PC-3 (cell line): ENCODE measurements at regions not wholly inside any gene's neighbourhood (a gene's known extent, or its start where the extent isn't known, plus 50 kb on each side); places are given as distances from the start of the nearest gene placed in this dataset.

Experiments used
- ATAC-seq: fragments of 200-7000 bp; cut with Tn5 transposase; 2 replicates; pipeline ENCODE4 v1.9.1; 2020; ENCODE audit warnings: mild to moderate bottlenecking, moderate library complexity
- BruUV-seq: library from RNA; stranded (reverse); fragments of 400-500 nt; replicated peaks from 2 replicates; lab custom pipeline; 2021; lab: Mats Ljungman, UMichigan
- CTCF ChIA-PET: fragments of 300-600 bp; sonication (Branson Sonifier 250); formaldehyde crosslinking; loops from one replicate; lab custom pipeline; 2022; ENCODE audit warnings: antibody characterized with exemption; lab: Charles Lee
- POLR2A ChIA-PET: fragments of 300-600 bp; sonication (Branson Sonifier 250); formaldehyde crosslinking; loops from one replicate; lab custom pipeline; 2022; ENCODE audit warnings: antibody characterized with exemption; ENCODE audit not compliant: unreplicated experiment; lab: Charles Lee
- DNase-seq: peaks from one replicate; pipeline ENCODE4 v3.0.0-alpha.2; 2015
- H2AFZ ChIP-seq: fragments of 300-600 bp; sonication (generic); 2 replicates; pipeline ENCODE4 v1.6.0; 2016; ENCODE audit warnings: antibody characterized with exemption, low read length
- H3F3A ChIP-seq: fragments of 300-600 bp; sonication (generic); one replicate; pipeline ENCODE4 v1.6.0; 2017; ENCODE audit warnings: antibody characterized with exemption, low read length, control low read depth, mild to moderate bottlenecking; ENCODE audit not compliant: unreplicated experiment
- H3K27ac ChIP-seq: fragments of 300-600 bp; sonication (generic); 2 replicates; pipeline ENCODE4 v1.5.1; 2016; ENCODE audit warnings: mild to moderate bottlenecking, low read length
- H3K27me3 ChIP-seq: fragments of 300-600 bp; sonication (generic); 2 replicates; pipeline ENCODE4 v1.6.1; 2016; ENCODE audit warnings: low read length, mixed read lengths
- H3K36me3 ChIP-seq: fragments of 300-600 bp; sonication (generic); 2 replicates; pipeline ENCODE4 v1.6.1; 2016; ENCODE audit warnings: low read depth, mixed run types, low read length, mixed read lengths
- H3K4me1 ChIP-seq: fragments of 300-600 bp; sonication (generic); 2 replicates; pipeline ENCODE4 v1.5.1; 2016; ENCODE audit warnings: low read length; ENCODE audit not compliant: insufficient read depth
- H3K4me2 ChIP-seq: fragments of 300-600 bp; sonication (generic); 2 replicates; pipeline ENCODE4 v1.6.0; 2016; ENCODE audit warnings: low read length
- H3K4me3 ChIP-seq: fragments of 300-600 bp; sonication (generic); 2 replicates; pipeline ENCODE4 v1.5.1; 2016; ENCODE audit warnings: mild to moderate bottlenecking, low read length, mixed read lengths
- H3K79me2 ChIP-seq: fragments of 300-600 bp; sonication (generic); 2 replicates; pipeline ENCODE4 v1.6.1; 2017; ENCODE audit warnings: low read length, mixed read lengths
- H3K9ac ChIP-seq: fragments of 300-600 bp; sonication (generic); 2 replicates; pipeline ENCODE4 v1.6.0; 2016; ENCODE audit warnings: mild to moderate bottlenecking, low read length
- H3K9me2 ChIP-seq: fragments of 300-600 bp; sonication (generic); replicated peaks from 2 replicates; pipeline ENCODE4 v1.6.1; 2016; ENCODE audit warnings: mixed run types, low read length, mixed read lengths
- H3K9me3 ChIP-seq: fragments of 300-600 bp; sonication (generic); 2 replicates; pipeline ENCODE4 v1.6.1; 2016; ENCODE audit warnings: low read length, mixed read lengths
- H4K20me1 ChIP-seq: fragments of 300-600 bp; sonication (generic); 2 replicates; pipeline ENCODE4 v1.6.1; 2016; ENCODE audit warnings: low read length, mixed read lengths
- EZH2 ChIP-seq: fragments of 300-600 bp; sonication (generic); IDR thresholded peaks from one replicate; pipeline ENCODE4 v1.6.1; 2017; ENCODE audit warnings: antibody characterized with exemption, mild to moderate bottlenecking, low read length; ENCODE audit not compliant: unreplicated experiment
- EZH2phosphoT487 ChIP-seq: fragments of 300-600 bp; sonication (generic); IDR thresholded peaks from 2 replicates; pipeline ENCODE4 v1.6.1; 2018; ENCODE audit warnings: mild to moderate bottlenecking, antibody characterized with exemption, low read length, borderline replicate concordance
- intact Hi-C: fragments of 100-400 bp; cut with micrococcal nuclease; formaldehyde crosslinking; loops from 2 replicates; pipeline ENCODE4 v1.9.0; 2023
- TF ChIP-seq, protein P1 (sequence below): fragments of 300-600 bp; sonication (generic); conservative IDR thresholded peaks from 2 replicates; pipeline ENCODE4 v1.5.1; 2017; ENCODE audit warnings: antibody characterized with exemption, low read depth, mild to moderate bottlenecking, low read length

DNA sequence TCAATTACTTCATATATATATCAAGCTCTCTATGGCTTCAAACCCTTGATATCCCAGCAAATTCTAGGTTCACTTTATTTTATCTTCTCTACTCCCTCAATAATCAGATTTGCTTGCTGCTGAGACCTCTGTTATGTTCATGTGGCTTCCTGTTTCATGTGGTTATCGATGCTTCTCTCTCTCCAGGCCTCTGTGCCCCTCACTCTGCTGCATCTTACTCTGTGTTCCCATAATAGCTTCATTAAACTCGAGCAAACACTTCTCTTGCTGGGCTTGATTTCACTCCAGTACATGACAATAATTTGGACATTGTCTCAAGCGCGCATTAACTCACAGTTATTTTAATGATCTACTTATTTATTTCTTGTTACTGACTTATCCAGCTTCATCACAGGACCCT lies 798.8 kb downstream of the CDH9 start:
- ChIA-PET CTCF (no interaction called here), POLR2A (no interaction called here)
- no peaks in the 10 kb centered on the region for H3K79me2 ChIP-seq
- no peak for TF ChIP-seq EZH2
- TF ChIP-seq, protein P1, sequence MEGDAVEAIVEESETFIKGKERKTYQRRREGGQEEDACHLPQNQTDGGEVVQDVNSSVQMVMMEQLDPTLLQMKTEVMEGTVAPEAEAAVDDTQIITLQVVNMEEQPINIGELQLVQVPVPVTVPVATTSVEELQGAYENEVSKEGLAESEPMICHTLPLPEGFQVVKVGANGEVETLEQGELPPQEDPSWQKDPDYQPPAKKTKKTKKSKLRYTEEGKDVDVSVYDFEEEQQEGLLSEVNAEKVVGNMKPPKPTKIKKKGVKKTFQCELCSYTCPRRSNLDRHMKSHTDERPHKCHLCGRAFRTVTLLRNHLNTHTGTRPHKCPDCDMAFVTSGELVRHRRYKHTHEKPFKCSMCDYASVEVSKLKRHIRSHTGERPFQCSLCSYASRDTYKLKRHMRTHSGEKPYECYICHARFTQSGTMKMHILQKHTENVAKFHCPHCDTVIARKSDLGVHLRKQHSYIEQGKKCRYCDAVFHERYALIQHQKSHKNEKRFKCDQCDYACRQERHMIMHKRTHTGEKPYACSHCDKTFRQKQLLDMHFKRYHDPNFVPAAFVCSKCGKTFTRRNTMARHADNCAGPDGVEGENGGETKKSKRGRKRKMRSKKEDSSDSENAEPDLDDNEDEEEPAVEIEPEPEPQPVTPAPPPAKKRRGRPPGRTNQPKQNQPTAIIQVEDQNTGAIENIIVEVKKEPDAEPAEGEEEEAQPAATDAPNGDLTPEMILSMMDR, result no peak
- H2AFZ ChIP-seq, result no peak overlapping the region
- no TSS peak for BruUV-seq
- ATAC-seq, result no peak
- H3F3A ChIP-seq, result no peaks in the 10 kb centered on the region
- DNase-seq, result no peak
- no peaks in the 10 kb centered on the region for H4K20me1 ChIP-seq
- H3K4me2 ChIP-seq, result no peak overlapping the region
- H3K9me3 ChIP-seq, result no peaks in the 10 kb centered on the region
- intact Hi-C loops, result no loop called here
- H3K27ac ChIP-seq, result no peak overlapping the region
- H3K9ac ChIP-seq, result no peak overlapping the region
- no peaks in the 10 kb centered on the region for H3K27me3 ChIP-seq
- H3K9me2 ChIP-seq, result no peaks in the 10 kb centered on the region
- no peaks in the 10 kb centered on the region for H3K36me3 ChIP-seq
- H3K4me1 ChIP-seq, result no peaks in the 10 kb centered on the region
- H3K4me3 ChIP-seq, result no peak overlapping the region

GRCh38 chr5:26237489-26237888 lies 800.9 kb downstream of the CDH9 start:
- no peaks in the 10 kb centered on the region for H3F3A ChIP-seq
- CTCF ChIA-PET, result no interaction called here
- intact Hi-C loops, result no loop called here

GRCh38 chr5:26236936-26237335 lies 801.5 kb downstream of the CDH9 start:
- no peak overlapping the region for H3K9ac ChIP-seq
- no peak for TF ChIP-seq EZH2phosphoT487
- TF ChIP-seq, protein P1, result no peak
- no peak for TF ChIP-seq EZH2
- H3K9me2 ChIP-seq, result no peaks in the 10 kb centered on the region
- no peaks in the 10 kb centered on the region for H3K27me3 ChIP-seq
- DNase-seq (no peak), ATAC-seq (no peak)
- H3K27ac ChIP-seq, result no peak overlapping the region
- H3K36me3 ChIP-seq, result no peaks in the 10 kb centered on the region
- H3K79me2 ChIP-seq, result no peaks in the 10 kb centered on the region
- H3K4me1 ChIP-seq, result no peaks in the 10 kb centered on the region
- intact Hi-C loops, result no loop called here
- no peaks in the 10 kb centered on the region for H3K9me3 ChIP-seq
- H3K4me3 ChIP-seq, result no peak overlapping the region
- no peaks in the 10 kb centered on the region for H4K20me1 ChIP-seq
- H3F3A ChIP-seq, result no peaks in the 10 kb centered on the region
- no TSS peak for BruUV-seq
- ChIA-PET POLR2A (interaction anchor here (0.6 kb wide), 1 partner anchor 12 kb away, joined by 3 read pairs; no protein-coding TSS in a partner anchor), CTCF (no interaction called here)
- H3K4me2 ChIP-seq, result no peak overlapping the region
- H2AFZ ChIP-seq, result no peak overlapping the region

More at GRCh38 chr5:26237489-26237888, 800.9 kb downstream of the CDH9 start:
- Histone ChIP-seq H3K4me1 (no peaks in the 10 kb centered on the region), H3K36me3 (no peaks in the 10 kb centered on the region), H2AFZ (no peak overlapping the region), H3K9me2 (no peaks in the 10 kb centered on the region), H3K79me2 (no peaks in the 10 kb centered on the region), H3K27me3 (no peaks in the 10 kb centered on the region), H3K4me3 (no peak overlapping the region), H3K9me3 (no peaks in the 10 kb centered on the region), H4K20me1 (no peaks in the 10 kb centered on the region), H3K4me2 (no peak overlapping the region), H3K9ac (no peak overlapping the region), H3K27ac (no peak overlapping the region)
- BruUV-seq, result no TSS peak
- ATAC-seq (no peak), DNase-seq (no peak)
- TF ChIP-seq, protein P1, result no peak
- TF ChIP-seq EZH2phosphoT487 (no peak), EZH2 (no peak)
- POLR2A ChIA-PET, result no interaction called here
